GM19328 (cell line): ENCODE measurements at regions not wholly inside any gene's neighbourhood (a gene's known extent, or its start where the extent isn't known, plus 50 kb on each side); places are given as distances from the start of the nearest gene placed in this dataset.

Experiments
- ATAC-seq: cut with Tn5 transposase; IDR thresholded peaks from one replicate; pipeline ENCODE4 v1.9.1; 2021; ENCODE audit warnings: mild to moderate bottlenecking, moderate library complexity; ENCODE audit not compliant: unreplicated experiment

- no peak for ATAC-seq
These were observed 140.5 kb downstream of the IRX2 start for GRCh38 chr5:2610986-2611385.

GRCh38 chr5:2608391-2608790 lies 143.1 kb downstream of the IRX2 start:
- no peak for ATAC-seq

- ATAC-seq, result no peak
These were observed 143.9 kb downstream of the IRX2 start for GRCh38 chr5:2607598-2607997.

GRCh38 chr5:2603272-2603575 lies 148.3 kb downstream of the IRX2 start:
- ATAC-seq, result no peak

GRCh38 chr5:2602451-2603271 lies 148.8 kb downstream of the IRX2 start:
- no peak for ATAC-seq

DNA sequence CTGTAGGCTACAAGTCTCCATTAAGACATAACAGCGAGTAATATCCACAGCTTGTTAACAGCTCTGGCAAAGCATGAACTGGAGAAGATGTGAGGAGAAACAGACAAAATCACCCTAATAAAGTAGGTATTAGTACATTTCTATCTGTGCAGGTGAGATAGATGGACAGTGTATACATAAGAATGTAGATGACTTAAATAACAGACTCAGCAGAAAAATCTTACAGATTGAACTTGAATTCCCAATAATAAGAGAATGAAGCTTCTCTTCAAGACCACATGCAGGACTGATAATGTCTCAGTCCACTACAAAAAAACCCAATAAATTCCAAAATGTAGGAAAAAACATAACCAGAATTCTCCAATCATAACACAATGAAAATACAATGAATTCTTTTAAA lies 153.0 kb downstream of the IRX2 start:
- ATAC-seq, result no peak

- ATAC-seq, result no peak
These were observed 156.8 kb downstream of the IRX2 start for GRCh38 chr5:2594701-2595100.

GRCh38 chr5:2592766-2593165 lies 158.7 kb downstream of the IRX2 start:
- no peak for ATAC-seq

GRCh38 chr5:2591777-2592453 lies 159.6 kb downstream of the IRX2 start:
- ATAC-seq, result no peak

DNA sequence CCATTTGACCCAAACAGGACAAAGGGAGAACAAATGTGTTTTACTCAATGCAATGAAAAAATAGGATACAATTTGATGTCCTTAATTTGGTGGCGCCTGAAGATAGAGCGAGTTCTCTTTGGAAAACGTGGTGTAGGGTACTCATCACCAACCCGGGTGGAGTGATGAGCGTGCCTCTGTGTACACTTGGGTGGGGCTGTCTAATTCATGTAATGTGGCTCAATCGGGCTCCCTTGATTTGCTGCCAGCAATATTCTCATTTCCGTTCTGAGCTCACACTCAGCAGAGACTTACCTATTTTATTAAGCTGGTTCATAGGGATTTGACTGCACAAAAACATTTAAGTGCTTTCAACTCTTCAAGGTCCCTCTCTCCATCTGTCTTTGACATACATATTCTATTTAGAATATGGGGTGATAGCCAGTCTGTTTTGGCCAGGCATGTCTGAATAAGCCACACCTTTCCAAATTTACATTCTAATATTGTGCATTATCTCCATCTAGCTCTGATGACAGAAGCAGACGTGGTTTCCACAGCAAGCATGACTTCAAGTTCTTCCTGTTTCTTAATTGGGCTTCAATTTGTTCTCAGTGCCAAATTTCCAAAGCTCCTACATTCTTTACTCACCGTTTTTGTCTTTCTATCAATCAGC lies 162.5 kb downstream of the IRX2 start:
- no peak for ATAC-seq

DNA sequence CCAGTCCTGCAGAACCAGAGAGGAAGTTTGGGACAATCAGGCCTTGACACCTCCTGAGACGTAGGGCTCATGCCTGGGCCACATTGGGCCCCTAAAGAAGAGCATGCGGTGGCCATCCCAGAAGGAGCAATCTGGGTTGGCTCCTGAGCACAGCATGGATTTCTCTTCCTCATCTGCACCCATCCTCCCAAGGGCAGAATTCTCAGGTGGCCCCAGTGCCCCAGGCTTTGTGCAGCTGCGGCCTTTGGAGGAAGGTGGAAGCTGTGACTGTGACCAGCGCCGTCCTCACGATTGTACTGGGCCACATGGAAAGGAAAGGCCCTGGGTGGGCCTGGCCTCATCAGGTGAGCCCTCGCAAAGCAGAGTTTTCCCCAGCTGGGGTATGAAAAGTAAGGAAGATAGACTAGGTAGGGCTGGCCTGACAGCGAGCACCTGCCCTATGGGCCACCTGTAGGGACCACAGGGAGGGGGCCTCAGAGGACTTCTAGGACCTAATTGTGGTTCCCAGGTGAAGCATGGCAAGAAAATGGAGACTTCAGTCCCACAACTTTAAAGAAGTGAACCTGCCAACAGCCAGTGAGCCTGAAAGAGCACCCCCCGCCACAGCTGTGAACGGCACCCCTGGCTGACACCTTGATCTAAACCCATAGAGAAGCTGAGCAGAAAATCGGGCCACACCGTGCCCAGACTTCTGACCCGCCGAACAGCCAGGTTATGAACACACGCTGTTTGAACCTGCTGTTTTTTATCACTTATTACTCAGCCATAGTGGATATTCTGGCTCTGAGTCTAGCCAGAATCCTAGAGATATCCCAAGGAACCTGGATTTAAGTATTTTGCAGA lies 164.1 kb downstream of the IRX2 start:
- no peak for ATAC-seq

DNA sequence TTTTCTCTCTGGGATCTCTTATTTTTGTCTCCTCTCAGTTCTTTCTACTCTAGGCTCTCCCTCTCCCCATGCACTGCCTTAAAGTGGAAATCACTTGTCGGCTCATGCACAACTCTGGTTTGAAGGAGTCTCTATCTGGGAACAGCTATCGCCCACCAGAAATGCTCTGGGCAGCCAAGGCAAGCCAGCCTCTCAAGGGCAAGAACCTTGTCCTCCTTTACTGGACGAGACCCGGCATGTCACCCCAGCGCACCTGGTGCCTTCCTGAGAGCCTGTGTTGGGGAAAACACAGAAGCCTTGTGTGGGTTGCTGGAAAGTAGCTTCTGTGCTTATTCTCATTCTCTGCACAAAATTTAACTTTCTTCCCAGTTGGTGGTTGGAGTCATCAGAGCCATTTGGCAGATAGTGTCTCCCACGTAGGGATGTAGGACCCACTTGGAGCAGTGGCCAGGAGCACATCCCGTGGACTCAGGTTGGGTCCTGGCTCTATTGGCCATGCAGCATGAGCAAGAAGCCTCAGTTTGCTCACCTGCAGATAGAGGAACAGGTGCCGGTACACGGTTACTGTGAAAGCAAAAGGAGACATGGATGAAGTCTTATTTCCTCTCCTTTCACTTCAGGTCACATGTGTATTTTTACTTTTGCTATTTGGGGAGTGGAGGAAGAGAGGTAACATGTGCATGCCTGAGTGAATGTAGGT lies 165.3 kb downstream of the IRX2 start:
- ATAC-seq, result no peak

- ATAC-seq, result no peak
These were observed 166.8 kb downstream of the IRX2 start for GRCh38 chr5:2584579-2585269.

GRCh38 chr5:2582507-2582906 lies 169.0 kb downstream of the IRX2 start:
- ATAC-seq, result no peak

DNA sequence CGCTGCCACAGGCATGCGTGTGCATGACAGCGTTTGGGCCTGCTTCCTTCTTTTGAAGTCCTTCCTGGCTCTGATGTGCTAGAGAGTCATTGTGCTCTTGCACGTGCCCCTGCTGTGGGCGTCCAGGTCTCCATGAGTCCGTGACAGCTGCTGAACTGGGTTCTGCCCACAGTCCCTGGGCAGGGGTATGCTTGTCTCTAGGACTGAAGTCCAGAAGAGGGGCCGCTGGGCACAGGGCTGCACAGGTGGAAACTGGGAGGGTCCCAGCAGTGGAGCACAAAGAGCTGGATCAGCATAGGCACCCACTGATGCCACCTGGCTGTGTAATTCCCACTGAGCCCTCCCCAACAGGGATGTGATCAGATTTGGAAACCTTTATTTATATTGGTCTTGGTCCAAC lies 169.4 kb downstream of the IRX2 start:
- ATAC-seq, result no peak

DNA sequence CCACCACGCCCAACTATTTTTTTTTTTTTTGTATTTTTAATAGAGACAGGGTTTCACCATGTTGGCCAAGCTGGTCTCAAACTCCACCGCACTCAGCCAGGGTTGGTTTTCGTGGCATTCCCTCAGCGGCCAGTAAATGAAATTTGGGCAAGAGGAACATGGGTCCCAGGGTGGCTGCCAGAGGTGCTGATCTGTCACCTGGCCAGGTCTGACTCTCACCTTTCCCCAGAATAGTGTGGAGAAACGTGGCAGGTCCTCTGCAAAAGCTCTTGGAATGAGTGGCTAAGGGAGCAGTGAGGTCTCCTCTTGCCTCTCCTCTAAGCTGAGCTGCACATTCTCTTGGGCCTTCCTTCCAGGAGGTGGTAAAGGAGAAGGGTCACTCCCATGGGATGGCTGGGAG lies 170.1 kb downstream of the IRX2 start:
- no peak for ATAC-seq

DNA sequence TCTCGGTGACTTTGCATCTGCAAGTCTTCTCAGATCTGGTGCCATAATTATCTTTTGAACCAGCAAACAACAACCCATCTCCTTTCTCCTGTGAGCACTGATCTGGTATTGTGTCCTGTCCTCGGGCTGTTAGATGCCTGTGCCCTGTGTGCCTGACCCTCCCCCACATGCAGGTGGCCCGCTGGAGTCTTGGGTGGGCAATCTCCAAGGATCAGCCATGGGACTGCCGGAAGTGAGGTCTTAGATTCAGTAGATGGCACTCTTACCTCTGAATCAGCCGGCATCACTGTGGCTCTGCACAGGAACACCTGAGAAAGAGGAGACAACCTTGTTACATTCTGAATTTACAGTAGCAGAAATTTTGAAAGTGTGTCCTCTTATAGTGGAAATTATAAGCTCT lies 172.4 kb downstream of the IRX2 start:
- no peak for ATAC-seq

DNA sequence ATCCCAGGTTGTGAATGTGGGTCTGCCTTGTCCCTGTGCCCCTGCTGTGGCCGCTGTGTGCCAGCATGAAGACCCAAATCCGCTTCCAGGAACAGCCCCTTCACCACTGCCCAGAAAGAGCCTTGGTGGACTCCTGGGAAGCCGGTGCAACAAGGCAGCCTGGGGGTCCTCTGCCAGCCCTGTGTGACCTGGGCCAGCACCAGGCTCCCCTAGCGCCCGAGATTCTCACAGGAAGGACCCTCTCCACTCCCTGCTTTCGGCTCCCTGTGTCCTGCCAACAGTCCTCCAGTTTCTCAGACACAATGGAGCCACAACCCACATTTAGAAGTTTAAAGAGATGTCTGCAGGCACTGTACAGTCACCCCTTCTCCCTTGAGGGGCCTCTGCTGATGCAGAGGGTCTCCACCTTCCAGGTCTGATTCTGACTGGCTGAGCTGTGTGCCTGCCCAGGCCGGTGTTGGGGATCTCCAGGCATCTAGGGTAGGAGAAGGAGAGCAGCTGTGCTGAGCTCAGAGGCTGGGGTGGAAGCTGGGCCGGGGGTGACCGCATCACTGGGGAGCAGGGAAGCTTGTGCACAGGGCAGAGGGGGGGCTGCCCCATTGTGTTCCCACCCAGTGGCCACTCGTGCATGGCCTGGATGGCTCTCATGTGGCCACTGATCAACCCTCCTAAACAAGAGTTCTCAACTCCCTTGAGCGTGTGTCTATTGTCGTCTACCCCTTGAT lies 174.0 kb downstream of the IRX2 start:
- ATAC-seq, result no peak

DNA sequence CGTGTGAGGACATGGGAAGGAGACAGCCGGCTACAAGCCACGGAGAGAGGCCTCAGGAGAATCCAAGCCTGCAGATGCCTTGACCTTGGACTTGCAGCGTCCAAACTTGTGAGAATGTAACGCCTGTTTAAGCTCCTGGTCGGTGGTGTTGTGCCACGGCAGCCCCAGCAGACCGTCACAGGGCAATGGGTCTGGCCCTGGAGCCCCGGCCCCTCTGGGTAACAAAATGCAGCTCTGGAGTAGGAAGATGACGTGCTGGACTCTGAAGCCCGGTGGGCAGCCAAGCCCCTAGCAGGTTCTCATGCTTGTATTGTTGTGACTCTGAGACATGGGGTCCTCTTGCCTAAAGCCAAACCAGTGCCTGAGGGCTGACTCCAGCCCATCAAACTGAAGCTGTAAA lies 174.7 kb downstream of the IRX2 start:
- ATAC-seq, result no peak
